ENCODE measurements at regions not wholly inside any gene's neighbourhood (a gene's known extent, or its start where the extent isn't known, plus 50 kb on each side); places are given as distances from the start of the nearest gene placed in this dataset.

GRCh38 chr1:102098536-102098935, 101.8 kb upstream of the OLFM3 start:
- TF ChIP-seq CTCF (IDR thresholded peaks at IDR 0.05; ENCODE audit: extremely low read depth, missing control alignments) = no peak
- DNase-seq (ENCODE audit: low spot score) = no peak

- TF ChIP-seq CTCF (IDR thresholded peaks at IDR 0.05; ENCODE audit: extremely low read depth, missing control alignments) = no peak
Observed at GRCh38 chr1:102098081-102098480, 101.4 kb upstream of the OLFM3 start.

GRCh38 chr1:102097451-102097850, 100.7 kb upstream of the OLFM3 start:
- no peak for TF ChIP-seq CTCF (IDR thresholded peaks at IDR 0.05; ENCODE audit: extremely low read depth, missing control alignments)
- DNase-seq (ENCODE audit: low spot score) = no peak

More at GRCh38 chr1:102098081-102098480, 101.4 kb upstream of the OLFM3 start:
- DNase-seq (ENCODE audit: low spot score) = no peak

- DNase-seq (ENCODE audit: low spot score) = no peak
- TF ChIP-seq CTCF (IDR thresholded peaks at IDR 0.05; ENCODE audit: extremely low read depth, missing control alignments) = no peak
Observed at GRCh38 chr1:102096162-102096561, 99.4 kb upstream of the OLFM3 start.

- TF ChIP-seq CTCF (IDR thresholded peaks at IDR 0.05; ENCODE audit: extremely low read depth, missing control alignments) = no peak
- DNase-seq (ENCODE audit: low spot score) = no peak
Observed at GRCh38 chr1:102089791-102090190, 93.1 kb upstream of the OLFM3 start.

GRCh38 chr1:102085896-102086295, 89.2 kb upstream of the OLFM3 start:
- TF ChIP-seq CTCF (IDR thresholded peaks at IDR 0.05; ENCODE audit: extremely low read depth, missing control alignments) = no peak
- no peak for DNase-seq (ENCODE audit: low spot score)

GRCh38 chr1:102084771-102085535, 88.2 kb upstream of the OLFM3 start:
- no peak for TF ChIP-seq CTCF (IDR thresholded peaks at IDR 0.05; ENCODE audit: extremely low read depth, missing control alignments)

More at GRCh38 chr1:102084771-102085535, 88.2 kb upstream of the OLFM3 start:
- no peak for DNase-seq (ENCODE audit: low spot score)

All from GM20000 (cell line).